Amniotic epithelial cell (primary cell): ENCODE measurements at regions not wholly inside any gene's neighbourhood (a gene's known extent, or its start where the extent isn't known, plus 50 kb on each side); places are given as distances from the start of the nearest gene placed in this dataset.
"Not testable (repeated sequence)": the region's sequence is repeated elsewhere in the genome, so short reads cannot be mapped to it uniquely, and the experiment has no call there.

Experiments
- DNase-seq: peaks from one replicate; pipeline ENCODE4 v3.0.0-alpha.2; 2010; ENCODE audit warnings: low read depth

DNA sequence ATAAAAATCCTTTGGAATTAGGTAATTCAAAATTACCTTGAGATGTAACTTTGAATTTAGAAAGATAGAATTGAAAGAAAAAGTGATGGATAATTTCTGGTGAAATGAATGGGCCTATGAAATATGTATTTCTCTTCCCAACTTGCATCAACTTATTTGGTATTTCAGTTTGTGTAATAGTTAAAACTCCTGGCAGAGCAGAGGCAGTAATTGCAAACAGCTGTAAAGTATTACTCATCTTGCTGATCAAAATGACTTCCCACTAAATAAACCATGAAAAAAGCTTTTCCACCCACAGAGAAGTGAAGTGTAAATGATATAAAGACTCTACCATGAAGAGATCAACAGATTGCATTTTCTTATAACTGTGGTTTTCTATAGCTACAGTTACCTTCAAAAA lies 201.0 kb downstream of the POTED start:
- DNase-seq: not testable (repeated sequence)

GRCh38 chr21:13806444-13806843 lies 196.9 kb downstream of the POTED start:
- not testable (repeated sequence) for DNase-seq

GRCh38 chr21:13802757-13803156 lies 193.2 kb downstream of the POTED start:
- DNase-seq: not testable (repeated sequence)
